ENCODE measurements at regions not wholly inside any gene's neighbourhood (a gene's known extent, or its start where the extent isn't known, plus 50 kb on each side); places are given as distances from the start of the nearest gene placed in this dataset.
"Not testable (repeated sequence)": the region's sequence is repeated elsewhere in the genome, so short reads cannot be mapped to it uniquely, and the experiment has no call there.

- no peaks in the 10 kb centered on the region for H3K36me3 Mint-ChIP-seq (ENCODE audit: low read depth)
These were observed 179.7 kb upstream of the BET1 start for GRCh38 chr7:94183891-94184290.

DNA sequence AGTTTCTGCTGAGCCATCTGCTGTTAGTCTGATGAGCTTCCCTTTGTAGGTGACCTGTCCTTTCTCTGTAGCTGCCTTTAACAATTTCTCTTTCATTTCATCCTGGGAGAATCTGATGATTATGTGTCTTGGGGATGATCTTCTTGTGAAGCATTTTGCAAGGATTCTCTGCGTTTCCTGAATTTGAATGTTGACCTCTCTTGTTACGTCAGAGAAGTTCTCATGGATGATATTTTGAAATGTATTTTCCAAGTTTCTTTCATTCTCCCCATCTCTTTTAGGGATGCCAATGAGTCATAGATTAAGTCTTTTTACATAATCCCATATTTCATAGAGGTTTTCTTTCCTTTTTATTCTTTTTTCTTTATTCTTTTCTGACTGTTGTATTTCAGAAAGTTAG lies 184.2 kb upstream of the BET1 start:
- no peaks in the 10 kb centered on the region for H3K27me3 Mint-ChIP-seq (ENCODE audit: low read depth)
- peaks cover 27% of the 10 kb centered on the region for H3K9me3 Mint-ChIP-seq
- no peak for TF ChIP-seq CTCF (IDR thresholded peaks at IDR 0.05; ENCODE audit: unreplicated experiment in 3 of 3)
- no peak overlapping the region for H3K27ac Mint-ChIP-seq
- H3K36me3 Mint-ChIP-seq (ENCODE audit: low read depth) = no peaks in the 10 kb centered on the region
- H3K4me1 Mint-ChIP-seq = peaks cover 11% of the 10 kb centered on the region
- H3K4me3 Mint-ChIP-seq = no peak overlapping the region

More at GRCh38 chr7:94183891-94184290, 179.7 kb upstream of the BET1 start:
- TF ChIP-seq CTCF (IDR thresholded peaks at IDR 0.05; ENCODE audit: unreplicated experiment in 3 of 3) = no peak
- Mint-ChIP-seq H3K4me3 (no peak overlapping the region), H3K27ac (peak overlapping the region in 2 of 3 experiments; percentile 25 to 76), H3K27me3 (ENCODE audit: low read depth) (no peaks in the 10 kb centered on the region), H3K4me1 (peaks cover 7% of the 10 kb centered on the region), H3K9me3 (peaks cover 11% of the 10 kb centered on the region)

DNA sequence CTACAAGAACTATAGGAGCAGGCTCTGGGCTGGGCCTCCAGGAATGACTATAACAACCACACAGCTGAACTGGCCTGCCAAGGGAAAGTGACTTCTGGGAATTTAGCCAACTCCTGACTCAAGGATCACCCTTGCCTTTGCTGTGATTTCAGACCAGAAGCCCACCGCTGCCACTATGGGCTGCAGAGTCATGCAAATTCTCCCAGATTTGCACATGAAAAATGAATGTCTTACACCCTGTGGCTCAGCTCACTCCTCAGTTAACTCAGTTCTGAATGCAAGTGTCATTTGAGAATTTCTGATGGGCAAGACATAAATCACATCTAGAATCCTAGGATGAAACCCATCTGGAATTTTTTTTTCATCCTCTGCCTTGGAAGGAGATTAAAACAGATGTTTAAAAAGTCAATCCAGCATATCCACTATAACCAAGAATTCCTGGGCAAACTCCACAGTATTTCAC lies 186.5 kb upstream of the BET1 start:
- Mint-ChIP-seq H3K27ac (peak overlapping the region; percentile 55 to 86 (median 67)), H3K36me3 (ENCODE audit: low read depth) (no peaks in the 10 kb centered on the region), H3K9me3 (peaks cover 27% of the 10 kb centered on the region), H3K4me1 (peaks cover 8% of the 10 kb centered on the region), H3K27me3 (ENCODE audit: low read depth) (no peaks in the 10 kb centered on the region), H3K4me3 (no peak overlapping the region)
- no peak for TF ChIP-seq CTCF (IDR thresholded peaks at IDR 0.05; ENCODE audit: unreplicated experiment in 3 of 3)

DNA sequence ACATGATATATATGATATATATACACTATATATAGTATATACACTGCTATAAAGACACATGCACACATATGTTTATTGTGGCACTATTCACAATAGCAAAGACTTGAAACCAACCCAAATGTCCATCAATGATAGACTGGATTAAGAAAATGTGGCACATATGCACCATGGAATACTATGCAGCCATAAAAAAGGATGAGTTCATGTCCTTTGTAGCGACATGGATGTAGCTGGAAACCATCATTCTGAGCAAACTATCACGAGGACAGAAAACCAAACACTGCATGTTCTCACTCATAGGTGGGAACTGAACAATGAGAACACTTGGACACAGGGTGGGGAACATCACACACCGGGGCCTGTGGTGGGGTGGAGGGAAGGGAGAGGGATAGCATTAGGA lies 190.3 kb upstream of the BET1 start:
- not testable (repeated sequence) for H3K27me3 Mint-ChIP-seq (ENCODE audit: low read depth); H3K4me3 Mint-ChIP-seq; H3K27ac Mint-ChIP-seq; H3K4me1 Mint-ChIP-seq; H3K36me3 Mint-ChIP-seq (ENCODE audit: low read depth)
- H3K9me3 Mint-ChIP-seq = peaks cover 13% of the 10 kb centered on the region

- Mint-ChIP-seq H3K4me1 (peaks cover 8% of the 10 kb centered on the region), H3K9me3 (peaks cover 12% of the 10 kb centered on the region), H3K36me3 (ENCODE audit: low read depth) (no peaks in the 10 kb centered on the region), H3K4me3 (no peak overlapping the region), H3K27ac (no peak overlapping the region), H3K27me3 (ENCODE audit: low read depth) (no peaks in the 10 kb centered on the region)
- TF ChIP-seq CTCF (IDR thresholded peaks at IDR 0.05; ENCODE audit: unreplicated experiment in 3 of 3) = no peak
These were observed 191.0 kb upstream of the BET1 start for GRCh38 chr7:94195201-94195600.

DNA sequence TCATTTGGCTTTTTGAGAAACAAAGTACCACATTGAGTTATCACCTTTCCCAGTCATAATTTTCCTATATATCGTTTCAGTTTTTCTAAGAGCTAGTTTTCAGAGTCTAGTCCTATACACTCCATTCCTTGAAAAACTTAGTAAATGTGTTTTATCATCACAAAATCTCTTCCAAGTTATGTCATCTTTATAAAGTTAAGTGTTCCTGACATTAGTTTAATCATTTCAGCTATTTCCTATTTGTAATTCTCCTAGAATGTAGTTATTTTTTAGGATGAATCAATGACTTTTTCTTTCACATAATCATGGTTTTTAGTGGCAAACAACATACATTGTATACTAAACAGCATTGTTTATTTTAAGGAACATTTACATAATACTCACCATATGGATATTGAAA lies 191.7 kb upstream of the BET1 start:
- H3K27me3 Mint-ChIP-seq (ENCODE audit: low read depth) = no peaks in the 10 kb centered on the region
- H3K9me3 Mint-ChIP-seq = peaks cover 11% of the 10 kb centered on the region
- no peak overlapping the region for H3K27ac Mint-ChIP-seq
- no peaks in the 10 kb centered on the region for H3K36me3 Mint-ChIP-seq (ENCODE audit: low read depth)
- TF ChIP-seq CTCF (IDR thresholded peaks at IDR 0.05; ENCODE audit: unreplicated experiment in 3 of 3) = no peak
- H3K4me1 Mint-ChIP-seq = peaks cover 5% of the 10 kb centered on the region
- H3K4me3 Mint-ChIP-seq = no peak overlapping the region

All from nephron (organoid).